Astrocyte of the spinal cord (primary cell): ENCODE measurements at regions not wholly inside any gene's neighbourhood (a gene's known extent, or its start where the extent isn't known, plus 50 kb on each side); places are given as distances from the start of the nearest gene placed in this dataset.

Source experiments
- DNase-seq: peaks from one replicate; pipeline ENCODE4 v3.0.0; 2011; ENCODE audit warnings: low read depth, low spot score
- H3K4me3 ChIP-seq: 2 replicates; pipeline ENCODE4 v1.5.1; 2011; ENCODE audit warnings: low read depth, mild to moderate bottlenecking, low read length, moderate library complexity
- in situ Hi-C: cut with HindIII; loops from 2 replicates; pipeline ENCODE4 v1.10.0; 2017; ENCODE audit warnings: low sequenced_read_pairs
- TF ChIP-seq, protein P1 (sequence below): IDR thresholded peaks from 2 replicates; pipeline ENCODE4 v1.5.1; 2012; ENCODE audit warnings: low read depth, mild to moderate bottlenecking, low read length, inconsistent platforms

DNA sequence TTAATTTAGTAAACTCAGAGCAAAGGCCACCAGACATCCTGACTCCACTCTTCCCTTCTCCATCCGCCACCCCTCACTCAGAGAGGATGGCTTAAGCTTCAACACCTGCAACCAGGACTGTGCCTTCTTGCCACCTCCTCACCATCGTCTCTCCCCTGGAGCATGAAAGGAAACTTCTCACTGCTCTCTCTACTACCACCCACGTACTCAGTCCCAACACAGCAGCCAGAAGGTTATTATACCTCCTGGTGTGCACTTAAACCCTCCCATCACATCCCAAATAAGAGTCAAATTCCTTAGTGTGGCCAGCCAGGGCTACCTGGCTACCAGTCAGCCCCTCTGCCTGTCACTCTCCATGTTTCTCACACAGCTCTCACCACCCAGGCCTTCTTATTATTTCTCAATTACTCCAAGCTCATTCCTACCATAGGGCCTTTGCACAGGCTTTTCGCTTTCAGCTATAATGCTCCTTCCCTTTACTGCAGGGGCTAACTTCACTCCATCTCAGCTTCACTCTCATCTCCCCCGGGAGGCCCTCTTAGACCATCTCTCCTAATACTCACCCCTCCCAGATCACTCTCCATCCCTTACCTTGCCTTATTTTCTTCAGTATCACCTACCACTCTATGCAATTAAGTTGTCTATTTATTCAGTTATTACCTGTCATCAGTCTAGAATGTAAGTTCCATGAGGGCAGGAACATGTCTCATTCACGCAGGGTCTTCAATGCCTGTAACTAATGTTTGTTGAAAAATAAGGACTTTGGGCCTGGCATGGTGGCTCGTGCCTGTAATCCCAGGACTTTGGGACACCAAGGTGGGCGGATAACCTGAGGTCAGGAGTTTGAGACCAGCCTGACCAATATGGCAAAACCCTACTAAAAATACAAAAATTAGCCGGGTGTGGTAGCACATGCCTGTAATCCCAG, 137.5 kb downstream of the TOMM20 start:
- in situ Hi-C loops = no loop called here
- H3K4me3 ChIP-seq = no peak overlapping the region
- no peak for DNase-seq
- TF ChIP-seq, protein P1, sequence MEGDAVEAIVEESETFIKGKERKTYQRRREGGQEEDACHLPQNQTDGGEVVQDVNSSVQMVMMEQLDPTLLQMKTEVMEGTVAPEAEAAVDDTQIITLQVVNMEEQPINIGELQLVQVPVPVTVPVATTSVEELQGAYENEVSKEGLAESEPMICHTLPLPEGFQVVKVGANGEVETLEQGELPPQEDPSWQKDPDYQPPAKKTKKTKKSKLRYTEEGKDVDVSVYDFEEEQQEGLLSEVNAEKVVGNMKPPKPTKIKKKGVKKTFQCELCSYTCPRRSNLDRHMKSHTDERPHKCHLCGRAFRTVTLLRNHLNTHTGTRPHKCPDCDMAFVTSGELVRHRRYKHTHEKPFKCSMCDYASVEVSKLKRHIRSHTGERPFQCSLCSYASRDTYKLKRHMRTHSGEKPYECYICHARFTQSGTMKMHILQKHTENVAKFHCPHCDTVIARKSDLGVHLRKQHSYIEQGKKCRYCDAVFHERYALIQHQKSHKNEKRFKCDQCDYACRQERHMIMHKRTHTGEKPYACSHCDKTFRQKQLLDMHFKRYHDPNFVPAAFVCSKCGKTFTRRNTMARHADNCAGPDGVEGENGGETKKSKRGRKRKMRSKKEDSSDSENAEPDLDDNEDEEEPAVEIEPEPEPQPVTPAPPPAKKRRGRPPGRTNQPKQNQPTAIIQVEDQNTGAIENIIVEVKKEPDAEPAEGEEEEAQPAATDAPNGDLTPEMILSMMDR = no peak

DNA sequence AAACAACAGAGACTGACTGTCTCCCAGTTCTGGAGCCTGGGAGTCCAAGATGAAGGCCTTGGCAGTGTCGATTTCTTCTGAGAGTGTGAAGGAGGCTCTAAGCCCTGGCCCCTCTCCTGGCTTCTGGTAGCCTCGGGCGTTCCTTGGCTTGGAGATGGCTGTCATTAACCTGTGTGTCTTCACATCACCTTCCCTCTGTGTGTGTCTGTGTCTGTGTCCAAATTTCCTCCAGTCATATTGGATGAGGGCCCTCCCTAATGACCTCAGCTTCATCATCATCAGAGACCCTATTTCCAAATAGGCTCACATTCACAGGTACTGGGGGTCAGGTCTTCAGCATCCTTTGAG, 138.3 kb downstream of the TOMM20 start:
- TF ChIP-seq, protein P1 = no peak
- no peak overlapping the region for H3K4me3 ChIP-seq
- in situ Hi-C loops = no loop called here
- no peak for DNase-seq

- TF ChIP-seq, protein P1 = no peak
- DNase-seq = no peak
- H3K4me3 ChIP-seq = no peak overlapping the region
- in situ Hi-C loops = no loop called here
Observed at GRCh38 chr1:234989479-234990327, 138.9 kb downstream of the TOMM20 start.

DNA sequence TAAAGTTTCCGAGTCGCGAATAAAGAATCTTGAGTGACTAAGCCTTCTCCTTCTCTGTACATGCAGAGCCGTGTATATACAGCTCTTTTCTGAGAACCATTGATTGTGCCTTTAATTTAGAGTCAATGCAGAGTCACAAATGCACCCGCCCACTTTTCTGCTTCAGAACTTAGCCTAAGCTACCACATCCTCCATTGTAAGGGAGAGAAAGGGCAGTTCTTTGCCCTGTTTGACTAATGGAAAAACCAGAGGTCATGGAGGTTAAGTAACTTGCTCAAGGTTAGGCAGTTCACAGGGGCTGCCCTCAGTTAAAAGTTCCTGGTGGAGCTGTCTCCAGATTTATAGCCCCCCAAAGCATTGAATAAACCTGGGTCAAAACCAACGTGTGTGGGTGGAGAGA, 139.6 kb downstream of the TOMM20 start:
- DNase-seq = no peak
- no peak overlapping the region for H3K4me3 ChIP-seq
- TF ChIP-seq, protein P1 = no peak
- in situ Hi-C loops = no loop called here

DNA sequence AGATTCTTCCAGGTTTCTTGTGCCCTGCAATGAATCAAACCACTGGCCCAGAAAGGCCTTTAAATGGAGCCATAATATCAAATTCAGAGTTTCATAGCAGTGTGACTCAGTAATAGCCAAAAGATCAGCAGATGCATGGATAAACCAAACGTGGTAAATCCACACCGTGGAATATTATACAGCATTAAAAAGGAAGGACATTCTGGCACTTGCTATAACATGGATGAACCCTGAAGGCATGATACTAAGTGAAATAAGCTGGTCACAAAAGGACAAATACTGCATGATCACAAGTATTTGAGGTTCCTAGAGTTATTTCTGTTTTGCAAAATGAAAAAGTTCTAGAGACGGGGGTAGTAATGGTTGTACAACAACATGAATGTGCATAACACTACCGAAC, 140.1 kb downstream of the TOMM20 start:
- DNase-seq = no peak
- no peak overlapping the region for H3K4me3 ChIP-seq
- TF ChIP-seq, protein P1 = no peak
- in situ Hi-C loops = no loop called here

DNA sequence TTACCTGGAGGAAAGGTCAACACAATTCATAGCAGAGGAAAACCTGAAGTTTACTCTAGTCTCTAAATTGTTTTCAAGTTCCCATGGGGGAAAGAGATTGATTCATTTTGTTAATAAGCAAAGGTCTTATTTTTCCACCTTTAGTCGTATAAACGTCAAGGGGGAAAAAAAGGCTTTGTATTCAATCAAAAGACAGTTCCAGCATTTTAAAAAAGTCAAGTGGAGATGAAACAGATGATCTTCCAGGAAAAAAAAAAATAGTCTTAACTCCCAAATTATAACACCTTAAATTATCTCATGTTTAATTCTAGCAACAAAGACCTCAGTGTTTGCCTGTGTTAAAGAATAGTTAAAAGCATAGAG, 140.5 kb downstream of the TOMM20 start:
- in situ Hi-C loops = no loop called here
- no peak overlapping the region for H3K4me3 ChIP-seq
- TF ChIP-seq, protein P1 = no peak
- no peak for DNase-seq
